Skeletal muscle tissue (tissue), 3 donors: ENCODE measurements at regions not wholly inside any gene's neighbourhood (a gene's known extent, or its start where the extent isn't known, plus 50 kb on each side); places are given as distances from the start of the nearest gene placed in this dataset.
A peak's percentile ranks its signal among the peaks of the same experiment; 100 is the strongest.

ENCODE experiments used
- H3K27ac ChIP-seq: one replicate; pipeline ENCODE4 v1.7.0; 2013; ENCODE audit warnings: mild to moderate bottlenecking, low read depth, low read length, inconsistent platforms
- H3K27me3 ChIP-seq, 3 donors: one replicate each; pipeline ENCODE4 v1.7.0; 2013; ENCODE audit warnings: low read length in 3 of 3; ENCODE audit not compliant: control insufficient read depth in 3 of 3, insufficient read depth in 3 of 3
- H3K36me3 ChIP-seq, 3 donors: one replicate each; pipeline ENCODE4 v1.7.0; 2013; ENCODE audit warnings: low read length in 3 of 3; ENCODE audit not compliant: control insufficient read depth in 3 of 3, insufficient read depth in 3 of 3
- H3K4me1 ChIP-seq, 3 donors: one replicate each; pipeline ENCODE4 v1.7.0; 2013; ENCODE audit warnings: low read length in 3 of 3, mild to moderate bottlenecking in 3 of 3; ENCODE audit not compliant: control insufficient read depth in 3 of 3, insufficient read depth in 3 of 3
- H3K4me3 ChIP-seq, 3 donors: one replicate each; pipeline ENCODE4 v1.7.0; 2013; ENCODE audit warnings: low read length in 3 of 3
- H3K9ac ChIP-seq, 3 donors: one replicate each; pipeline ENCODE4 v1.7.0; 2013; ENCODE audit warnings: low read length in 3 of 3, mild to moderate bottlenecking in 3 of 3, moderate library complexity in 2 of 3, low read depth in 1 of 3
- H3K9me3 ChIP-seq, 3 donors: one replicate each; pipeline ENCODE4 v1.7.0; 2013; ENCODE audit warnings: low read length in 3 of 3; ENCODE audit not compliant: control insufficient read depth in 3 of 3
- donor health status: Osteomylitis.

DNA sequence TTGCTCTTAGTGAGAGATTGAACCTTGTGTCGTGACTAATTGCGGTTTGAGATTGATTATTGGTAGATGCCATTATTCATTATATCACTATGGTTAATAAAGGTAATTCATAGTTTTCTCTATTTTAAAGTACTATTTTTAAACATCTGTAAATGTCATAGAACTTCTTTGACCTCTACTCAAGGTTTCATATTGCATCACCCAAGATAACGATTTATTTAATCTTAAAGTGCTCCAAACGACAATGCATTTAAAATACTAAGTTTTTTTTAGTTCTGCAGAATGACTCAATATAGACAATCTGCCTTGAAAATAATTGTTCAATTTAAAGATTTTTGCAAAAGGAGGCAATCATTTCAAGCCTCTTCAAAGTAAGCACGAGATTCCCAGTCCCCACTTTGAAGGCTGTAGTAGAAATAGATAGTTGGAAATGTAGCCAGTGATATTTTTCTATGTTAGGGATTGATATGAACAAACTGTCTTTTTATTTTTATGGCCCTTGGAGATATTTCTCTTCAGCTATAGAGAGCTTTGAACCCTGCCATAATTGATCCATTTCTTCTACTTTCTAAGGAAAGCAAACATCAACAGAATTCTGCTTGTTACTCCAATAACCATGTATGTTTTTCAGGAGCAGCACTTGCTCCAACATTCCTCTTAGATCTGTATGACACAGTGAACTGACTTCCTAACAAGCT lies 114.2 kb upstream of the PALMD start:
- no peak overlapping the region for H3K4me3 ChIP-seq
- H3K27ac ChIP-seq: no peak overlapping the region
- no peaks in the 10 kb centered on the region for H3K9me3 ChIP-seq
- H3K36me3 ChIP-seq: no peaks in the 10 kb centered on the region
- H3K4me1 ChIP-seq: peaks cover 0 to 16% (median 3%) of the 10 kb centered on the region in 3 donors
- no peak overlapping the region for H3K9ac ChIP-seq
- no peaks in the 10 kb centered on the region for H3K27me3 ChIP-seq

DNA sequence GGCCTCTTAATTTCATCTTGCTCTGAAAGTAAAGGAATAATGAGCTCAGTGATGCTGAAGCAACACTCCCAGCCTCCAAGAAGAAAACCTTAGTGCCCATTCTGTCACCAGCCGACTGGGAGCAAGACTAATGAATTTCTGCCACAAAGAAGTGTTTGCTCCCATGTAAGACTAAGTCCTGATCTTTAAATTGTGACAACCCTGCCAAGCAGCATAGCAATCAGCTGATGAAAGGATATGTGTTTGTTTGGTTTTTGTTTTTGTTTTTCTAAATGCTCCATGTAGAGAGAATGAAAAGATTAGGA lies 113.7 kb upstream of the PALMD start:
- Histone ChIP-seq H3K36me3 (no peaks in the 10 kb centered on the region), H3K4me1 (peaks cover 0 to 16% (median 3%) of the 10 kb centered on the region in 3 donors), H3K9ac (no peak overlapping the region), H3K27ac (no peak overlapping the region), H3K9me3 (no peaks in the 10 kb centered on the region), H3K27me3 (no peaks in the 10 kb centered on the region), H3K4me3 (no peak overlapping the region)

DNA sequence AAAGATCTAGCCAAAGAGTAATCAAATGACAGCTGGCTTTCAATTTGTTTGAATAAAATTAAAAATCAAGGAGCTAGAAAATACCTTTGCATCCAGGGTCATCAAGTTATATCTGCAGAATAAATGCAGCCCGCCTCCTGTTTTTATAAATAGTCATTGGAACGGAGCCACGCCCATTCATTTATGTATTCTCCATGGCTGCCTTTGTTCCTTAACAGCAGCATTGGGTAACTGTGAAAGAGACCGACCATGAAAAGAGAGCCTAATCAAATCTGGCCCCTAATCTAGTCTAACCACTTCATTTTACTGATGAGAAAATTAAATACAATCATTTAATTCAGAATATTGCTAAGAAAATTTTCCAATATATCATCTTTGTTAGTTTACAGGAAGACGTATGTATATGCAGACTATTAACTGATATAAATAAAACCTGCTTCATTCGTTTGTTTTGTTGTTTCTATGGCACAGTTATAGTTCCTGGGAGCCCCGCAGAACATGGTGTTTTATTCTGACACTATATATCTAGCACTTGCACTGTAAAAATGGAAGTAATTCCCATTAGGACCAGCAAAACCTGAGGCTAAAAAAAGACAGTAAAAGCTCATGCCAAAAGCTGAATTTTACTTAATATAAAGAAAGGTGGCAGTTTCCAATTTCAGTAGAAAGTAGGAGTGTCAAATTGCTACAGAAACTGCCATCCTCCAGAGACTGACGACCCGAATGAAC lies 111.8 kb upstream of the PALMD start:
- H3K36me3 ChIP-seq: no peaks in the 10 kb centered on the region
- peak overlapping the region in 1 of 3 donors; percentile 23 for H3K4me3 ChIP-seq
- peaks cover 0 to 16% (median 3%) of the 10 kb centered on the region in 3 donors for H3K4me1 ChIP-seq
- H3K9me3 ChIP-seq: no peaks in the 10 kb centered on the region
- H3K27ac ChIP-seq: peak overlapping the region; percentile 56
- H3K9ac ChIP-seq: no peak overlapping the region
- H3K27me3 ChIP-seq: no peaks in the 10 kb centered on the region

DNA sequence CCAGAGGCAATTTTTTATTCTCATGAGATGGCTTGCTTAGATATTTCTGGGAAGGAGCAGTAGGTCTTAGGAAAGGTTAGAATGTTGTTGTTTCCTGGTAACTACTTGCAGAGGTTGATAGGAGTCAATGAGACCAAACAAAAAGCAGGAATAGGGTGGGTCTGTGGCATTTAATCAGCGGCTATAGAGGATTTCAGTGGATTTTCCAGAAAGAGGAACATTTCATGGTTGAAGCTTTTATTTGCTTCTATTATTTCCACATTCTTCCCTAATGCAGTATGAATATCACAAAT lies 111.3 kb upstream of the PALMD start:
- Histone ChIP-seq H3K27me3 (no peaks in the 10 kb centered on the region), H3K4me1 (peaks cover 0 to 16% (median 3%) of the 10 kb centered on the region in 3 donors), H3K9me3 (no peaks in the 10 kb centered on the region), H3K9ac (peak overlapping the region in 1 of 3 donors; percentile 37), H3K27ac (peak overlapping the region; percentile 56), H3K4me3 (no peak overlapping the region), H3K36me3 (no peaks in the 10 kb centered on the region)

DNA sequence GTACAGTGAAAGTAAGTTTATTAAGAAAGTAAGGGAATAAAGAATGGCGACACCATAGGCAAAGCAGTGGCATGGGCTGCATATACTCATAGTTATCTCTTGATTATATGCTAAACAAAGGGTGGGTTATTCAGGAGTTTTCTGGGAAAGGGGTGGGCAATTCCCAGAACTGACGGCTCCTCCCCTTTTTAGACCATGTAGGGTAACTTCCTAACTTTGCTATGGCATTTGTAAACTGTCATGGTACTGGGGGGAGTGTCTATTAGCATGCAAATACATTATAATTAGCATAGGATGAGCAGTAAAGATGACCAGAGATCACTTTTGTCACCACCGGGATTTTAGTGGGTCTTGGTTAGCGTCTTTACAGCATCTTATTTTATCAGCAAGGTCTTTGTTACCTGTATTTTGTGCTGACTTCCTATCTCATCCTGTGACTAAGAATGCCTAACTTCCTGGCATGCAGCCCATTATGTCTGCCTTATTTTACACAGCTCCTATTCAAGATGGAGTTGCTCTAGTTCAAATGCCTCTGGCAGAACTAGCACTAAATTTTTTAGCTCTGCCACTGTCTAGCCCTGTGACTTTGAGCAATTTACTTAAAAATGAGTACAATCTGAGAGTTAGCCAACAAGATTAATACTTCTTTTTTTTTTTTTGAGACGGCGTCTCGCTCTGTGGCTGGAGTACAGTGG lies 110.3 kb upstream of the PALMD start:
- H3K27ac ChIP-seq: peak overlapping the region; percentile 56
- H3K27me3 ChIP-seq: no peaks in the 10 kb centered on the region
- no peaks in the 10 kb centered on the region for H3K9me3 ChIP-seq
- peak overlapping the region in 1 of 3 donors; percentile 31 for H3K4me3 ChIP-seq
- peaks cover 0 to 16% (median 3%) of the 10 kb centered on the region in 3 donors for H3K4me1 ChIP-seq
- H3K36me3 ChIP-seq: no peaks in the 10 kb centered on the region
- no peak overlapping the region for H3K9ac ChIP-seq

DNA sequence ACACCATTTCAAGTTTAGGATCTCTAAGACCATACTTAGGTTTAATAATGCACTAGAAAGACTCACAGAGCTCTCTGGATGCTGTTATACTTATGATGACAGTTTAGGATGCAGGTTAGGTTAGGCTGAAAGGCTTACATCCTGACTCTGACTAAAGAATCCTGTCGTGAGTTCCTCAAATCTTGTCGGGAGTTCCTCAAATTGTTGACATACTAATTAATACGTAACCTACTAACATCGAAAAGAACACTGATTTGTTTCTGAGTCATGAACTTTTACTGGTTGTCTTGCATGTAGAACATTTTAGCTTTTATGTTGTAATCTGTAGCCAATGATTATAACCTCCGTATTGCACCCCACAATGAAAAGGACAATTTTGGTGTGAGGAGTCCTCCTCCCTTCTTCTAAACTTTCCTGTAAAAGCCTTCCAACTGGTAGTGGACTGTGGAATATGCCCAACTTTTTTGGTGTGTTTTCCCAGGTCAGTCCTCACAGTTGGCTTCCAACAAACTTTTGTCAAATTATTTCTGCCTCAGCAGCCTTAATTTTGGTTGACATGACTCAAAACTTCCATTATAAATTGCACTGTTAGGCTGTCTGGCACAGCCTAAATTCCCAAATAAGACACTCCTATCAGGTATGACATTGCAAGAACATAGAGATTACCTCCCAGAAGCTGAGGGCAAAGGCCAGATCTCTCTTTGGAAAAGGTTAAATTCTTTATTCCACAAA lies 107.9 kb upstream of the PALMD start:
- H3K9me3 ChIP-seq: no peaks in the 10 kb centered on the region
- peaks cover 0 to 16% (median 3%) of the 10 kb centered on the region in 3 donors for H3K4me1 ChIP-seq
- H3K27ac ChIP-seq: no peak overlapping the region
- H3K9ac ChIP-seq: no peak overlapping the region
- no peaks in the 10 kb centered on the region for H3K27me3 ChIP-seq
- H3K4me3 ChIP-seq: no peak overlapping the region
- H3K36me3 ChIP-seq: no peaks in the 10 kb centered on the region

GRCh38 chr1:99538618-99538956 lies 107.3 kb upstream of the PALMD start:
- Histone ChIP-seq H3K27ac (no peak overlapping the region), H3K36me3 (no peaks in the 10 kb centered on the region), H3K9me3 (no peaks in the 10 kb centered on the region), H3K4me1 (peaks cover 0 to 16% (median 3%) of the 10 kb centered on the region in 3 donors), H3K9ac (no peak overlapping the region), H3K4me3 (no peak overlapping the region), H3K27me3 (no peaks in the 10 kb centered on the region)

DNA sequence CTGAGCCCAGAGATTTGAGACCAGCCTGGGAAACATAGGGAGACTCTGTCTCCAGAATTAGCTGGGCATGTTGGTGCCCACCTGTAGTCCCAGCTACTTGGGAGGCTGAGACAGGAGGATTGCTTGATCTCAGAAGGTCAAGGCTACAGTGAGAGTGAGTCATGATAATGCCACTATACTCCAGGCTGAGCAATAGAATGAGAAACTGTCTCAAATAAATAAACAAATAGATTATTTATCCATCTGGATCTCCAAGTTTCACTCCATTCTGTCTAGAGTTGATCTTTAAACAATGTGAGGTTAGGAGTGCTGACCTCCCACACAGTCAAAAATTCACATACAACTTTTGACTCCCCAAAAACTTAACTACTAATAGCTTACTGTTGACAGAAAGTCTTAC lies 106.8 kb upstream of the PALMD start:
- Histone ChIP-seq H3K4me1 (peaks cover 0 to 15% (median 0%) of the 10 kb centered on the region in 3 donors), H3K27ac (no peak overlapping the region), H3K36me3 (no peaks in the 10 kb centered on the region)

DNA sequence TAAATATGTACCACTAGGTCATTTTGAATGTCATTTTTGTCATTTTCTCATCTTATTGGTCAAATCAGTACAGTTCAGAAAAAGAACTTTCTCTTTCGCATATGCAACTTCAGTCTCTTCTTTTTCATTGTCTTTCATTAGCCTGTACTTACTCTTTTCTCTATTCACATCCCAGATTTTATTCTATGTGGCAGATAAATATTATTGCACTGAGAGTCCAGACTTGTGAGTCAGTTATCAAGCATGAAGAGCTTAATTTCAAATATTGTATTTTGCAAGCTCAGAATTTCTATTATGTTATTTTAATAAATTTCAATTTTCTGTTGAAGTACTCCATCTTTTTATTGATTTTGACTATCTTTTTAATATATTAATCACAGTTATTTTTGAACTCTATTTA lies 105.2 kb upstream of the PALMD start:
- H3K27me3 ChIP-seq: no peaks in the 10 kb centered on the region
- no peaks in the 10 kb centered on the region for H3K4me1 ChIP-seq
- H3K9ac ChIP-seq: no peak overlapping the region
- H3K9me3 ChIP-seq: no peaks in the 10 kb centered on the region
- no peak overlapping the region for H3K4me3 ChIP-seq
- H3K27ac ChIP-seq: no peak overlapping the region
- H3K36me3 ChIP-seq: no peaks in the 10 kb centered on the region

More for the DNA sequence above, 106.8 kb upstream of the PALMD start:
- Histone ChIP-seq H3K27me3 (no peaks in the 10 kb centered on the region), H3K4me3 (no peak overlapping the region), H3K9me3 (no peaks in the 10 kb centered on the region), H3K9ac (no peak overlapping the region)

DNA sequence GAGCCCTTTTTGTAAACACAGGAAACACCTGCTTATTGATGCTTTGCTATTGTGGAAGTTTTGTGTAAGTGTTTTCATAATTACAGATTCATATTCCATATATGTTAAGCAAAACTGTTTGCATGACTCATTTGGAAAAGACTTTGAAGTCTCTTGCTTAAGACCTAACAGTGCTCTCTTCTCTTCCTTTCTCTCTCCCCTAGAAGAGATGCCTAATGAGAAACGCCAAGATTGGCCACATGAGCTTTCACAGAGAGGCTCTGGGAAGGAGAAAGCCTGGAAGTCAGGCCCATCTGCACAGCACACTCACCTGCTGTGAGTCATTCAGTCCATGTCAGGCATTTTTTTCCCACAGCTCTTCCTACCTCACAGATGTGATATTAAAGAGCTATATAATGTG lies 101.6 kb upstream of the PALMD start:
- H3K9ac ChIP-seq: no peak overlapping the region
- no peak overlapping the region for H3K4me3 ChIP-seq
- no peaks in the 10 kb centered on the region for H3K9me3 ChIP-seq
- H3K4me1 ChIP-seq: peaks cover 0 to 12% (median 9%) of the 10 kb centered on the region in 3 donors
- no peaks in the 10 kb centered on the region for H3K27me3 ChIP-seq
- no peak overlapping the region for H3K27ac ChIP-seq
- no peaks in the 10 kb centered on the region for H3K36me3 ChIP-seq
